A673 (cell line): ENCODE measurements at regions not wholly inside any gene's neighbourhood (a gene's known extent, or its start where the extent isn't known, plus 50 kb on each side); places are given as distances from the start of the nearest gene placed in this dataset.

ENCODE experiments used
- CTCF ChIP-seq: fragments of 300-800, 200-600 bp; sonication (generic); conservative IDR thresholded peaks from 2 replicates; pipeline ENCODE4 v1.5.1; 2017; ENCODE audit warnings: low read depth, mild to moderate bottlenecking, antibody characterized with exemption, low read length, moderate library complexity, mixed read lengths
- EZH2 ChIP-seq: fragments of 200-600 bp; sonication (generic); IDR thresholded peaks from 2 replicates; pipeline ENCODE4 v1.6.1; 2017; ENCODE audit warnings: borderline replicate concordance, low read depth, mild to moderate bottlenecking, mixed read lengths, antibody characterized with exemption, low read length; ENCODE audit not compliant: poor library complexity, severe bottlenecking

GRCh38 chr13:109297628-109298027 is 488.8 kb downstream of the IRS2 start:
- TF ChIP-seq EZH2, result no peak
- no peak for TF ChIP-seq CTCF
